GM23248 (cell line): ENCODE measurements at regions not wholly inside any gene's neighbourhood (a gene's known extent, or its start where the extent isn't known, plus 50 kb on each side); places are given as distances from the start of the nearest gene placed in this dataset.

ENCODE experiments used
- EZH2 ChIP-seq: fragments of 200-600 bp; sonication (generic); IDR thresholded peaks from 2 replicates; pipeline ENCODE4 v1.6.1; 2018; ENCODE audit warnings: antibody characterized with exemption, mild to moderate bottlenecking; ENCODE audit not compliant: insufficient read depth, poor library complexity, severe bottlenecking
- EZH2phosphoT487 ChIP-seq: fragments of 200-600 bp; sonication (generic); IDR thresholded peaks from 2 replicates; pipeline ENCODE4 v1.6.1; 2018; ENCODE audit warnings: antibody characterized with exemption, moderate library complexity, mild to moderate bottlenecking, low read depth; ENCODE audit not compliant: insufficient read depth

GRCh38 chr14:65957631-65958205 lies 528.5 kb upstream of the CCDC196 start:
- no peak for TF ChIP-seq EZH2phosphoT487
- TF ChIP-seq EZH2, result no peak
